ENCODE measurements at regions not wholly inside any gene's neighbourhood (a gene's known extent, or its start where the extent isn't known, plus 50 kb on each side); places are given as distances from the start of the nearest gene placed in this dataset.
A peak's percentile ranks its signal among the peaks of the same experiment; 100 is the strongest.

DNA sequence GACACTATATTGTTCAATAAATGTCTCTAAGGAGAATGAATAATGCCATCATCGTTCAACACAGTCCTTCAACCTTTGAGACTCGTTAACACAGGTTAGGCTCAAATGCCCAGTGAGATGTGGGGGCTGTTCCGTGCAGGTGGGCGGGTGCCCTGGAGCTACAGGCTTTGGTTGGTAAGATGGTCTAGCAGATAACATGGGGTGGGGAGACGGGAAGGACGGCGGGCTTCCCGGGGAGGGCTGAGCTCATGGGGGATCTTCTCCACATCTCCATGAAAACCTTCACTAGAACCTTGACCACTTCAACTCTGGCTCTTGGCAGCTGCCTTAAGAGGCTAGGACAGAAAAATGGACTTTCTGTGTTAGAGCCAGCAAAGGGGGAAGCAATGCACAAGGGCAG is 134.1 kb upstream of the TCERG1L start:
- no peak for DNase-seq

DNA sequence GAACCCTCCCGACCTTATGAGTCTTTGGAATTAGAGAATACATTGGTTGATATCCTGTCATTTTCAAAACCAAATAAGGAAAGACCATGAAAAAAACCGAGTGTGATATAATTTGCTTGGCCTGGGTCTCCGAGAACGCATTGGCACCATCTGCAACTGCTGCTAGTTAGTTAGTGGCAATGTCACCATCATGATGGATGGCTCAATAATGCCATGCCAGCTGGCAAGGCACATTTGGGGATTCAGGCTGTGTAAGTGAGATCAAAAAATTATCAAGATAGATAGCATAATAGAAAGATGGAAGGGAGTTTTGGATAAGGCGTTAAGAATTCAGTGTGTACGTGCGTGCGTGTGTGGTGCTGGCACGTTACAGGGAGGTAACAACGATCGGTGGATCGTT is 134.7 kb upstream of the TCERG1L start:
- DNase-seq = no peak

GRCh38 chr10:131448171-131448570 is 136.7 kb upstream of the TCERG1L start:
- no peak for DNase-seq

DNA sequence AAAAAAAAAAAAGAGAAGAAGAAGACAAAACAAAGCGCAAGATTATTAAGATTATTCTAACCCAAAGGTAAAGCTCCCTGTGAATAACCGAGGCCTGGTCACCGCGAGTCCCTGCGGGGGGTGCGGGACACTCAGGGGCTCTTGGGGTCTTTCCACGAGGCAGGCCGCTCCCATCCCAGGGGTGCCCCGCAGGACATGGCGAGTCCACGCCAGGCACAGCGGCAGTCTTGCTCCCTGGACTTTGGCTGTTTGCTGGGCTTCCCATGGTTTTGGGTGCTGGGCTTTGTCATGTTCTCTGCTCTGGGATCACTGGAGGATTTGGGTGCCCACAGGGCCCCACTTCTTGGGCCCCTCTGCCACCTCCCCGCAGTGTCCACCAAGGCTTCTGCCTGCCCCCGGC is 137.4 kb upstream of the TCERG1L start:
- no peak for DNase-seq

DNA sequence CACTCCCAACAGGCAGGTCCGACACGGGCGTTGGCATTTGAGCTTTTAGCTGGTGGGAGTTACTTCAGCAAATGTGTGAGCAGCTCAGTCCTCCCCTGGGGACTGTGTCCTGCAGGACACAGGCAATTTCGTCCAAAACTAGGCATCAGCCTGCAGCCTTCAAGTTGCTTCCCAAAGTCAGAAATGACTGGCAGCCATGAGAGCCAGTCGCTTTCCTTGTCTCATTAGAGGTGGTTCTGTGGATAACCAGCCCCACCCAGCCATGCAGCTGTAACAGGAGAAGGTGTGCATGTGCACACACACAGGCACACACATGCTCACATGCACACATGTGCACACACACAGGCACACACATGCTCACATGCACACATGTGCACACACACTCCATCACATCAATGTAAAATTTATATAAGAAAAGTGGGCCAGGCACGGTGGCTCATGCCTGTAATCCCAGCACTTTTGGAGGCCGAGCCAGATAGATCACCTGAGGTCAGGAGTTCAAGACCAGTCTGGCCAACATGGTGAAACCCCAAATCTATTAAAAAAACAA is 138.8 kb upstream of the TCERG1L start:
- no peak for DNase-seq

DNA sequence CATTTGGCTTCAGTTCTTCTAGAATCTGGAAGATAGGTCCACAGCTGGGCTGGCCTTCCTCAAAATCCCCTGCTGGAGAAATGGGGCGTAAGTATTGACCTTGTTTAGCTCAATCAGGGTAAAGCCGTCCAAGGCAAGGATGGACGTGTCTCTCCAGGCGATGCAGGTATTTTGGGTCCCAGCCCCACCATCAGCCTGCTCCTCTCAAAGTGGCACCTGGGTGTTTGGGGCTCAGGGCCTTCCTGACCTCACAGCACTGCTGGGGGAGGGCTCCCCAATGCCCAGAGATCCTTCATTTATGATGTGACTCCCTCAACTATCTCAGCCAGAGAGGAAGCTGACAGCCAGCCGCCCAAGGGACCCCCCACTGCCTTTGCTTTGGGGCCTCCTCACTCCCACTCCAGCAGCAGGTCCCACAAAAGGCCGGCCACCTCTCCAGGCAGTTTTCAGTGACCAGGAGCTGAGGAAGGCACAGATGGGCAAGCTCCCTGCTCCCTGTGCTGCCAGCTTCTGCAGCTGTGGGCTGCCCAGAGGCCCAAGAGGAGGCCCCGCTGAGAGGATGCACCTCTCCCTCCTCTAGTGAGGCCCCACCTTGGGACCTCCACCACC is 140.0 kb upstream of the TCERG1L start:
- DNase-seq = no peak

DNA sequence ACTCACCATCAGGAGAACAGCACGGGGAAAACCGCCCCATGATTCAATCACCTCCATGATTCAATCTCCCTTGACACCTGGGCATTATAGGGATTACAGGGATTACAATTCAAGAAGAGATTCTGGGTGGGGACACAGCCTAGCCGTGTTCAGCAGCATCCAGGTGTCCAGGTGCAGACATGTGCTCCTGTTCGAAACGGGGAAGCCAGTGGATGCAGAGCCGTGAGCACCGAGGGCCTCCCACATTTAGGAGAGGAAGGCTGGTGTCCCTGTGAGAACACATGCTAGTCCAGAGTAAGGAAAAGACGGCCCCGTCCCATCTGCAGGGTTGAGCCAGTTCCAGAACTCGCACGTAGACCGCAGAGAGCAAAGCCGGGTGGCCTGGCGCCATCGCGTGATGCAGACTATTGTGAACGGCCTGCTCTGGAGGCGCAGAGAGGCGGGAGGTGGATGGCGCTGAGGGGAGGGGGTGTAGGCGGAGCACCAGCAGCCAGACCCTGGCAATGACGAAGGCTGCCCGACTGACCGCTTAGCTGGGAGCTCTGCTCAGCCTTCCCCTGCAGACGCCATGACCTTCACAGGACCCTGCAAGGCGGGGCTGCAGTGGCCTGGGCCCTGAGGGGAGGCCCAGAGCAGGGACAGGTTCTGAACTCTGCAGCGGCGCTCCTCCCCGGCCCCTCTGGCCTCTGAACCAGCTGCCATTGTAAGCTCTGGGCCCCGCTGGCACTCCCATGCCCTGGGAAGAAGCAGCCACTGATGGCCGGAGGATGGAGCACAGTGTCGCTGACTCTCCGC is 141.6 kb upstream of the TCERG1L start:
- DNase-seq = peak; percentile 87

DNA sequence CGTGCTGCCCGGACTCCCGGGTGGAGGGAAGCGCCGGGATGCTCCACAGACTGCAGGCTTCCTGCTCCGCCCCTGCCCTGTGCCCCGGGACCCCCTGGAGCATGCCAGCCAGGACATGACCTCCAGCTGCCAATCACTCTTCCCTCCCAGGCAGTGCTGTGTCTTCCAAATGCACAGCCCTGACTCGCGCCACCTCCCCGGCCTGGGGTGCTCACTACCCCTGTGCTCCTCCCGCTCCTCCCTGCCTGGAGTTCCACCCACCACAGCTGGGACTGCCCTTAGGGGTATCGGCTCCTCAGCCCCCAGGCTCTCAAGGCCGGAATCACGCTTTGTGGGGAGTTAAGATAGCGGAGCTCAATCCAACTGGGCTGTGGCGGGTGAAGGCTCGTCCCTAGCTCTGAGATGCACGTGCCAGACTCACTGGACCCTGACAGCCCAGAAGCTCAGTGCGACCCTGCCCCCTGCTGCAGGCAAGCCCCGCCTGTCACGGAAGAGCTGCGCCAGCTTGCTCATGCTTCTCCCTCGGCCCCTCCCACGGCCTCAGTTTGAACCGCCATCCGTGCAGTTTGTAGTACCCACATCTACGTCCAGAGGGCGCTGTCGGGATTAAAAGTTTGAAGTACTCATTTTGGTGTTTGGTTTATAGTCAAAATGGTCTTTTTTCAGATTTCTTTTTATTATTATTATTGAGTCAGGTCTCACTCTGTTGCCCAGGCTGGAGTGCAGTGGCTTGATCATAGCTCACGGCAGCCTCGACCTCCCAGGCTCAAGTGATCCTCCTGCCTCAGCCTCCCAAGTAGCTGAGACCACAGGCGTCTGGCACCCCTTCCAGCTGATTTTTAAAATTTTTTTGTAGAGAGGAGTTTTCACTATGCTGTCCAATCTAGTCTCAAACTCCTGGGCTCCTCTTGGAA is 142.5 kb upstream of the TCERG1L start:
- peak; percentile 92 for DNase-seq

GRCh38 chr10:131456411-131456810 is 144.9 kb upstream of the TCERG1L start:
- DNase-seq = no peak

DNA sequence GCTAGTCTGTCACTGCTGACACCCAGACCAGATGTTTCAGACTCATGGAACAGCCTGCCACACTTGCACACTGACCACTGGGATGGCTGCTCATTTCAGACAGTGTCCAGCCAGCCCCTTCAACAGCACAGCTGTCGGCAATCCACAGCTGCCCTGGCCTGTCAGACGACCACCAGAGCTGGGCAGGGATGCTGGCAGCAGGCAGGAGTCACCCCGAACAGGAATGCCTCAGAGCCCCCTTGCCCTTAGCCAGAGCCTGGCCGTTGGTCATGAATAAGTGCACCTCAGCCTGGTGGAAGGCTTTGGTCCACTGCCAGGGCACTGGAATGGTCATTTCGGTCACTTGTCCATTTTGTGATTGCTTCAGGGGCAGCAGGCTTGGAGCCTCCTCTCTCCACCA is 149.6 kb upstream of the TCERG1L start:
- no peak for DNase-seq

GRCh38 chr10:131464789-131465188 is 153.3 kb upstream of the TCERG1L start:
- DNase-seq = no peak

DNA sequence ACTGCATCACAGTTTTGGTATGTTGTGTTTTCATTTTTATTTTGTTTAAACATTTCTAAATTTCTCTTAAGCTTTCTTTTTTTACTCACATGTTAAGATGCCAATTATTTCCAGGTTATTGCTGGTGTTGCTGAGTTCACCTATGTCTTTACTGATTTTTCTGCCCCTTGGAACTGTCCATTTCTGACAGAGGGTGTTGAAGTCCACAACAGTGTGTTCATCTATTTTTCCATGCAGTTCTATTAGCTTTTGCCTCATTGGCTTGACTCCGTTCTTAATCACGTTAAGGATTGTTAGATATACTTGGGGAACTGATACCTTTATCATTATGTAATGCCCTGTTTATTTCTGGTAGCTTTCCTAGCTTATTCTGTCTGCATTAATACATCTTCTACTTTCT is 158.0 kb upstream of the TCERG1L start:
- no peak for DNase-seq

- DNase-seq = no peak
Observed at GRCh38 chr10:131473645-131474044, 162.1 kb upstream of the TCERG1L start.

DNA sequence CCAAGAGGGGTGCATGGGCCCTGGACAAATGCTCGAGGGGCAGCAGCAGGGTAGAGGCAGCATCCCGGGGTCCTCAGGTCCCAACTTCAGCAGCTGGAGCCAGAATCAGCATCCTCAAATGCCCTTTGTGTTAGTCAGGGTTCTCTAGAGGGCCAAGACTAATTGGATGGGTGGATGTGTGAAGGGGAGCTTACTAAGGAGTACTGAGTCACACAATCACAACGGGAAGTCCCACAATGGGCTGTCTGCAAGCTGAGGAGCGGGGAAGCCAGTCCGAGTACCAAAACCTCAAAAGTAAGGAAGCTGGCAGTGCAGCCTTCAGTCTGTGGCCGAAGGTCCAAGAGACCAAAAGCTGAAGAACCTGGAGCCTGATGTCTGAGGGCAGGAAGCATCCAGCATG is 162.9 kb upstream of the TCERG1L start:
- DNase-seq = no peak

GRCh38 chr10:131475043-131475442 is 163.5 kb upstream of the TCERG1L start:
- DNase-seq = no peak

- no peak for DNase-seq
Observed at GRCh38 chr10:131475803-131476202, 164.3 kb upstream of the TCERG1L start.

DNA sequence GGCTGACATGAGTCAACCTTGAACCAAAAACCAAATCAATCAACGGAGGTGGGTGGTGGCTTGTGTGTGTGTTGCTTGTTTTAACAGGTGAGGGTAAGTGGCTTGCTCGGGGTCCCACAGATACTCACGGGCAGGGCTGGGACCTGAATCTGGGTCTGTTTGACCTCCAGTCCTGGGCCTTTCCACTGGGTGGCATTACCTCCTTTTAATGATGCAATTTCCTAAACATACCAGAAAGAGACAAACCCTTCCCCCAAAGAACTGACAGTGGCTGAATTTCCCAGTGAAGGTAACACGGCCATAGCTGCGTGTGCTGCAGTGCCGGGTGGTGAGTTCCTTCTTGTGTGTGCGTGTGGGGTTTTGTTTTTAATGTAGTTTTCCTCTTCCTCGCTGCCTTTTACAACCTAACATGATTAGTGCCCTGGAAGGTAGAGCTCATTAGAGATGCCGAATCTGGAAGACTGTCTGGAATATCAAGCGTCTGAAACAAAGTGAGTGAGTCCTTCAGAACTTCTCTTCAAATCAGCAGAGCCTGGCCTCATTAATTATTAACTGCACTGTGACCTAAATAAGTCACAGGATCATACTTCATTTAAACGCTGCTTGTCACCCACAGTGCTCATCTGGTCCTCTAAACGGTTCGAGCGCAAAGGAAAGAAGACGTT is 166.1 kb upstream of the TCERG1L start:
- DNase-seq = no peak

GRCh38 chr10:131478377-131478989 is 167.0 kb upstream of the TCERG1L start:
- DNase-seq = no peak

- no peak for DNase-seq
Observed at GRCh38 chr10:131480066-131480465, 168.5 kb upstream of the TCERG1L start.

DNA sequence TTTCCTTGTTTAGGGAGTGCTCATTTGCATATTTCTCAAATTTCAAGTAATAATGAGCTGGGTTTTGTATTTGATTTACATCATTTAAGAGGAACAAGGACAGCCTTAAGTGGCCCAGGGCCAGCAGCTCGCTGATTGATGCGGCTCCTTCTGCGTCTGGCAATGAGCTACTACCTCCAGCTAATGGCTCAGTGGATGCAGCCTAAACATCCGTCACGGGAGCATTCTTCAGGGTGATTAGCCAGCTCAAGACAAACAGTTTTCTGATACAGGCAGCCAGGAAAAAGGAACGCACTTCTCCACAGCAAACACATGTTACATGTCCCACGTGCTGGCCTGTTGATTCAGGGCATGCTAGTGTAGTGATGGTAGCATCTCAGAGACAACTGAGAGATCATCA is 169.3 kb upstream of the TCERG1L start:
- no peak for DNase-seq

GRCh38 chr10:131485732-131486131 is 174.2 kb upstream of the TCERG1L start:
- DNase-seq = no peak

DNA sequence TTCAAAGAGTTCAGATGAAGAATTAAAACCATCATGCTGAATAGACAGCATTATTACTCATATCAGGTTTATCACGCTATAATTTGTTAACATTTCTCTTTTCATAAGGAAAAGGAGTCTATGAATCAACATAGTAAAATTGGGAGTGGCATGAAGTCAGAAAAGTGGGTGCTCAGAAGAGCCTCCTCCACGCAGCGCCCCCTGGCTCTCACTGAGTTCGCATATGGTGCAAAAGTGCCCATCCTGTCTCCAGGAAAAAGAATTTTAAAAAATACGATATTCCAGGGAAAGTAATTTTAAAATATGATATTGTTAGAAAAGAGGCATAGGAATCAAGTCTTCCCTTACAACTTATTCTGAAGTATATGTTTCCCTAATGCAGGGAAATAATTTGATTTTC is 176.3 kb upstream of the TCERG1L start:
- DNase-seq = no peak
